OCI-LY7 (cell line): ENCODE measurements at regions not wholly inside any gene's neighbourhood (a gene's known extent, or its start where the extent isn't known, plus 50 kb on each side); places are given as distances from the start of the nearest gene placed in this dataset.

Source experiments
- EZH2phosphoT487 ChIP-seq: fragments of 200-600 bp; sonication (generic); IDR thresholded peaks from 2 replicates; pipeline ENCODE4 v1.6.1; 2018; ENCODE audit warnings: low read depth, borderline replicate concordance, mild to moderate bottlenecking, mixed run types, antibody characterized with exemption, low read length, moderate library complexity, mixed read lengths
- TF ChIP-seq, protein P1 (sequence below): fragments of 200-600 bp; sonication (generic); conservative IDR thresholded peaks from 2 replicates; pipeline ENCODE4 v1.5.1; 2014; ENCODE audit warnings: mild to moderate bottlenecking, antibody characterized with exemption, low read length, moderate library complexity, mixed read lengths

DNA sequence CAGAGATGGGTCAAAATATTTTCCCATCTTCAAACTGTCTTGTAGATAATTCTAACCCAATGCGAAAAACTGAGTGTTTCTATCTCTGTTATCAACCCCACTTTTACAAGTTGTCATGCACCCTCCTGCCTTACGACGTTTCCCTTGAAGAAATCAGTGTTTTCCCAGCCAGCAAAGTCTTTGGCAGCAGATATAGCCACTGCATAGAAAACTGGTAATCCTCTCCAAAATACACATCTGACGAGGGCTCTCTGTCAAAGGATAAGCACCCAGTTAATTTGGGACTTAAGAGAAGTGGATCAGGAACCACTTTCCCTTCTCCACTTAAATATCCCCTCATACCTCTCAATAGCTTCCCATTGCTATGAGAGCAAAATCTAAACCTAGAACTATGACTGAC lies 351.9 kb upstream of the MIR17HG start:
- TF ChIP-seq, protein P1, sequence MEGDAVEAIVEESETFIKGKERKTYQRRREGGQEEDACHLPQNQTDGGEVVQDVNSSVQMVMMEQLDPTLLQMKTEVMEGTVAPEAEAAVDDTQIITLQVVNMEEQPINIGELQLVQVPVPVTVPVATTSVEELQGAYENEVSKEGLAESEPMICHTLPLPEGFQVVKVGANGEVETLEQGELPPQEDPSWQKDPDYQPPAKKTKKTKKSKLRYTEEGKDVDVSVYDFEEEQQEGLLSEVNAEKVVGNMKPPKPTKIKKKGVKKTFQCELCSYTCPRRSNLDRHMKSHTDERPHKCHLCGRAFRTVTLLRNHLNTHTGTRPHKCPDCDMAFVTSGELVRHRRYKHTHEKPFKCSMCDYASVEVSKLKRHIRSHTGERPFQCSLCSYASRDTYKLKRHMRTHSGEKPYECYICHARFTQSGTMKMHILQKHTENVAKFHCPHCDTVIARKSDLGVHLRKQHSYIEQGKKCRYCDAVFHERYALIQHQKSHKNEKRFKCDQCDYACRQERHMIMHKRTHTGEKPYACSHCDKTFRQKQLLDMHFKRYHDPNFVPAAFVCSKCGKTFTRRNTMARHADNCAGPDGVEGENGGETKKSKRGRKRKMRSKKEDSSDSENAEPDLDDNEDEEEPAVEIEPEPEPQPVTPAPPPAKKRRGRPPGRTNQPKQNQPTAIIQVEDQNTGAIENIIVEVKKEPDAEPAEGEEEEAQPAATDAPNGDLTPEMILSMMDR = no peak
- TF ChIP-seq EZH2phosphoT487 = no peak
